Endothelial cell of umbilical vein (primary cell): ENCODE measurements at regions not wholly inside any gene's neighbourhood (a gene's known extent, or its start where the extent isn't known, plus 50 kb on each side); places are given as distances from the start of the nearest gene placed in this dataset.

Source experiments
- BruUV-seq: library from RNA; stranded (reverse); fragments of 400-500 nt; replicated peaks from 2 replicates; lab custom pipeline; 2021; lab: Mats Ljungman, UMichigan
- CTCF ChIA-PET: fragments of 300-600, 350-600 bp; sonication (Branson Sonifier 250); formaldehyde crosslinking; loops from one replicate; lab custom pipeline; 2021; ENCODE audit warnings: antibody characterized with exemption, inconsistent platforms; lab: Charles Lee
- POLR2A ChIA-PET: fragments of 300-600, 350-600 bp; sonication (Branson Sonifier 250); formaldehyde crosslinking; loops from one replicate; lab custom pipeline; 2021; ENCODE audit warnings: antibody characterized with exemption, inconsistent platforms; lab: Charles Lee
- DNase-seq: peaks from one replicate; pipeline ENCODE4 v3.0.0-alpha.2; 2011; ENCODE audit warnings: low read depth, low spot score
- FAIRE-seq: peaks from 2 replicates; lab custom pipeline; 2011; peaks lifted over from hg19 to GRCh38; lab: Jason Lieb, UNC
- H2AFZ ChIP-seq: 2 replicates; pipeline ENCODE4 v1.6.0; 2012; ENCODE audit warnings: low read depth, low read length, control low read depth, inconsistent platforms
- H3K27ac ChIP-seq: 2 replicates; pipeline ENCODE4 v1.5.1; 2011; ENCODE audit warnings: low read depth, mild to moderate bottlenecking, control low read depth, low read length, moderate library complexity; ENCODE audit not compliant: insufficient read depth
- H3K27me3 ChIP-seq, 2 experiments: 2 replicates each; pipeline versions ENCODE4 v1.6.0 to v1.6.1; 2011; ENCODE audit warnings: low read length in 2 of 2, mixed read lengths in 1 of 2; ENCODE audit not compliant: control insufficient read depth in 2 of 2, insufficient read depth in 2 of 2
- H3K36me3 ChIP-seq, 2 experiments: 2 replicates in 1 of 2; 3 replicates in 1 of 2; pipeline ENCODE4 v1.5.1; 2011; ENCODE audit warnings: low read length in 2 of 2, mild to moderate bottlenecking in 1 of 2, moderate library complexity in 1 of 2; ENCODE audit not compliant: control insufficient read depth in 2 of 2, insufficient read depth in 2 of 2; ENCODE audit errors: extremely low read depth in 1 of 2
- H3K4me1 ChIP-seq: 3 replicates; pipeline ENCODE4 v1.5.1; 2011; ENCODE audit warnings: mild to moderate bottlenecking, low read length; ENCODE audit not compliant: control insufficient read depth, insufficient read depth; ENCODE audit errors: extremely low read depth
- H3K4me2 ChIP-seq: 2 replicates; pipeline ENCODE4 v1.6.1; 2011; ENCODE audit warnings: low read length, control low read depth, mixed read lengths; ENCODE audit not compliant: insufficient read depth
- H3K4me3 ChIP-seq, 3 experiments: fragments of 200-600 bp in 1 of 3; sonication (generic), shearing (Covaris generic) in 1 of 3; replicated peaks in 1 of 3; 2 replicates each; pipeline ENCODE4 v1.5.1; 2011 to 2016; ENCODE audit warnings: control low read depth in 3 of 3, low read length in 3 of 3, mild to moderate bottlenecking in 2 of 3, inconsistent platforms in 1 of 3, low read depth in 1 of 3, moderate library complexity in 1 of 3; ENCODE audit not compliant: insufficient read depth in 1 of 3
- H3K79me2 ChIP-seq: 2 replicates; pipeline ENCODE4 v1.6.0; 2012; ENCODE audit warnings: low read length, inconsistent platforms; ENCODE audit not compliant: control insufficient read depth, insufficient read depth
- H3K9ac ChIP-seq: replicated peaks from 2 replicates; pipeline ENCODE3; 2011; ENCODE audit warnings: low read length, control low read depth; ENCODE audit not compliant: insufficient read depth; ENCODE audit errors: extremely low read depth
- H3K9me1 ChIP-seq: replicated peaks from 3 replicates; pipeline ENCODE4 v1.6.0; 2011; ENCODE audit warnings: mild to moderate bottlenecking, low read length; ENCODE audit not compliant: control insufficient read depth, insufficient read depth; ENCODE audit errors: extremely low read depth
- H3K9me3 ChIP-seq: replicated peaks from 2 replicates; pipeline ENCODE4 v1.5.1; 2012; ENCODE audit warnings: low read length, inconsistent platforms; ENCODE audit not compliant: control insufficient read depth, insufficient read depth
- H4K20me1 ChIP-seq: replicated peaks from 2 replicates; pipeline ENCODE3; 2011; ENCODE audit warnings: mild to moderate bottlenecking, low read length; ENCODE audit not compliant: control insufficient read depth, insufficient read depth; ENCODE audit errors: extremely low read depth
- EZH2 ChIP-seq: IDR thresholded peaks from 2 replicates; pipeline ENCODE4 v1.6.1; 2012; ENCODE audit warnings: borderline replicate concordance, low read depth, mild to moderate bottlenecking, moderate library complexity, low read length, inconsistent platforms; ENCODE audit not compliant: severe bottlenecking
- FOS ChIP-seq: IDR thresholded peaks from 2 replicates; pipeline ENCODE4 v1.6.1; 2011; ENCODE audit warnings: mild to moderate bottlenecking, low read length, moderate library complexity, borderline replicate concordance; ENCODE audit not compliant: insufficient read depth
- GATA2 ChIP-seq: IDR thresholded peaks from 2 replicates; pipeline ENCODE4 v1.7.0; 2011; ENCODE audit warnings: low read depth, mild to moderate bottlenecking, moderate library complexity, mixed read lengths, low read length; ENCODE audit not compliant: insufficient read length, insufficient read depth
- JUN ChIP-seq: IDR thresholded peaks from 2 replicates; pipeline ENCODE4 v1.6.1; 2011; ENCODE audit warnings: borderline replicate concordance, low read depth; ENCODE audit not compliant: insufficient read length, insufficient read depth
- MYC ChIP-seq: IDR thresholded peaks from one replicate; pipeline ENCODE4 v1.6.1; 2011; ENCODE audit warnings: mild to moderate bottlenecking, low read depth, low read length
- POLR2A ChIP-seq: IDR thresholded peaks from 2 replicates; pipeline ENCODE4 v1.6.1; 2012; ENCODE audit warnings: low read depth, mild to moderate bottlenecking, control low read depth, low read length
- POLR2AphosphoS5 ChIP-seq: IDR thresholded peaks from 2 replicates; pipeline ENCODE4 v1.6.1; 2012; ENCODE audit warnings: low read depth, mild to moderate bottlenecking, control low read depth, low read length, moderate library complexity; ENCODE audit not compliant: insufficient read depth
- dilution Hi-C: fragments of 300-500 bp; cut with MboI; formaldehyde crosslinking; loops from one replicate; pipeline ENCODE4 v1.15.0; 2019; ENCODE audit warnings: low sequenced_read_pairs; ENCODE audit not compliant: extremely low pct_ligation_motif_present
- intact Hi-C: fragments of 100-400 bp; cut with micrococcal nuclease; formaldehyde crosslinking; loops from one replicate; pipeline ENCODE4 v1.10.0; 2022
- TF ChIP-seq, protein P1 (sequence below): IDR thresholded peaks from 2 replicates; pipeline ENCODE4 v1.6.1; 2011; ENCODE audit not compliant: insufficient read depth, insufficient read length
- TF ChIP-seq, protein P2 (sequence below), 2 donors: IDR thresholded peaks; 1 replicate in 1 of 2; 2 replicates in 1 of 2; pipeline ENCODE4 v1.5.1; 2011; ENCODE audit warnings: low read length in 2 of 2, mild to moderate bottlenecking in 2 of 2, moderate library complexity in 2 of 2, control low read depth in 1 of 2, inconsistent platforms in 1 of 2, low read depth in 1 of 2; ENCODE audit not compliant: insufficient read depth in 1 of 2; ENCODE audit errors: extremely low read depth in 1 of 2

DNA sequence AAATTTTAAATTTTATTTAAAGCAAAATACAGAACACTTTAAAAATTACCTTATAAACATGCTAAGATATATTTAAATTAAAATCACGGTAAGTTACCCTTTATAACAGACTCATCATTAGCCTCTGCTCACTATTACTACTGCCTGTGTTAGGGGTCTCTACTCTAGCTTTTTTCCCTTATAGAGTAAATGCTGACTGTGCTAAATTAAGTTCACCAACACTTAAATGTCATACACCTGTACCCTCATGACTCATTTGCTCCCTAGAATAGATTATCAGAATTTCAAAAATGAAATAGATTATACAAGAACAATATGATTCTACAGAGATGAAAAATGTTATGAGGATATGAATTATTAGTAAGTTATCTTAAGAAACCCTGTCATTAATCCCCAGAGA, 131.1 kb upstream of the INPP4B start:
- dilution Hi-C loops = no loop called here
- ChIA-PET CTCF (no interaction called here), POLR2A (no interaction called here)
- Histone ChIP-seq H3K4me1 (no peaks in the 10 kb centered on the region), H3K4me3 (no peak overlapping the region), H3K79me2 (no peaks in the 10 kb centered on the region), H3K27ac (no peak overlapping the region), H3K36me3 (no peaks in the 10 kb centered on the region), H3K9me1 (no peaks in the 10 kb centered on the region), H2AFZ (no peak overlapping the region), H3K27me3 (no peaks in the 10 kb centered on the region), H4K20me1 (no peaks in the 10 kb centered on the region), H3K4me2 (no peak overlapping the region), H3K9me3 (no peaks in the 10 kb centered on the region), H3K9ac (no peak overlapping the region)
- no TSS peak for BruUV-seq
- DNase-seq (no peak), FAIRE-seq (no peak)
- intact Hi-C loops = no loop called here
- TF ChIP-seq, protein P1, sequence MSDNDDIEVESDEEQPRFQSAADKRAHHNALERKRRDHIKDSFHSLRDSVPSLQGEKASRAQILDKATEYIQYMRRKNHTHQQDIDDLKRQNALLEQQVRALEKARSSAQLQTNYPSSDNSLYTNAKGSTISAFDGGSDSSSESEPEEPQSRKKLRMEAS = no peak
- no peak for TF ChIP-seq MYC
- no peak for TF ChIP-seq POLR2AphosphoS5
- no peak for TF ChIP-seq JUN
- no peak for TF ChIP-seq EZH2
- no peak for TF ChIP-seq FOS
- no peak for TF ChIP-seq GATA2
- TF ChIP-seq POLR2A = no peak
- TF ChIP-seq, protein P2, sequence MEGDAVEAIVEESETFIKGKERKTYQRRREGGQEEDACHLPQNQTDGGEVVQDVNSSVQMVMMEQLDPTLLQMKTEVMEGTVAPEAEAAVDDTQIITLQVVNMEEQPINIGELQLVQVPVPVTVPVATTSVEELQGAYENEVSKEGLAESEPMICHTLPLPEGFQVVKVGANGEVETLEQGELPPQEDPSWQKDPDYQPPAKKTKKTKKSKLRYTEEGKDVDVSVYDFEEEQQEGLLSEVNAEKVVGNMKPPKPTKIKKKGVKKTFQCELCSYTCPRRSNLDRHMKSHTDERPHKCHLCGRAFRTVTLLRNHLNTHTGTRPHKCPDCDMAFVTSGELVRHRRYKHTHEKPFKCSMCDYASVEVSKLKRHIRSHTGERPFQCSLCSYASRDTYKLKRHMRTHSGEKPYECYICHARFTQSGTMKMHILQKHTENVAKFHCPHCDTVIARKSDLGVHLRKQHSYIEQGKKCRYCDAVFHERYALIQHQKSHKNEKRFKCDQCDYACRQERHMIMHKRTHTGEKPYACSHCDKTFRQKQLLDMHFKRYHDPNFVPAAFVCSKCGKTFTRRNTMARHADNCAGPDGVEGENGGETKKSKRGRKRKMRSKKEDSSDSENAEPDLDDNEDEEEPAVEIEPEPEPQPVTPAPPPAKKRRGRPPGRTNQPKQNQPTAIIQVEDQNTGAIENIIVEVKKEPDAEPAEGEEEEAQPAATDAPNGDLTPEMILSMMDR (IDR thresholded peaks at IDR 0.05; ENCODE audit: extremely low read depth in 1 of 2, insufficient read depth in 1 of 2, low read depth in 1 of 2, low read length in 2 of 2) = no peak
